LNCaP clone FGC (cell line): ENCODE measurements at regions not wholly inside any gene's neighbourhood (a gene's known extent, or its start where the extent isn't known, plus 50 kb on each side); places are given as distances from the start of the nearest gene placed in this dataset.

Source experiments
- DNase-seq: peaks from one replicate; pipeline ENCODE4 v3.0.0-alpha.2; 2011; ENCODE audit warnings: low read depth
- H3K4me3 ChIP-seq: 2 replicates; pipeline ENCODE4 v1.5.1; 2011; ENCODE audit warnings: mild to moderate bottlenecking, low read depth, low read length, control low read depth
- TF ChIP-seq, protein P1 (sequence below): IDR thresholded peaks from 2 replicates; pipeline ENCODE4 v1.5.1; 2012; ENCODE audit warnings: mild to moderate bottlenecking; ENCODE audit not compliant: control insufficient read depth, insufficient read depth; ENCODE audit errors: extremely low read depth

DNA sequence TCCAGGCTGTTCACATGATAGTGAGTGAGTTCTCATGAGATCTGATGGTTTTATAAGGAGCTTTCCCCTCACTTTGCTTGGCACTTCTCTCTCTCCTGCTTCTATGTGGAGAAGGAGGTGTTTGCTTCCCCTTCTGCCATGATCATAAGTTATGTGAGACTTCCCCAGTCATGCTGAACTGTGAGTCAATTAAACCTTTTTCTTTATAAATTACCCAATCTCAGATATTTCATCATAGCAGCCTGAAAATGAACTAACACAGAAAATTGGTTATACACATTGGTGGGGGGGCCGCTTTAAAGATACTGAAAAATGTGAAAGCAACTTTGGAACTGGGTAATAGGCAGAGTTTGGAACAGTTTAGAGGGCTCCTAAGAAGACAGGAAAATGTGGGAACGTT, 741.1 kb upstream of the LUZP2 start:
- no peak overlapping the region for H3K4me3 ChIP-seq
- TF ChIP-seq, protein P1, sequence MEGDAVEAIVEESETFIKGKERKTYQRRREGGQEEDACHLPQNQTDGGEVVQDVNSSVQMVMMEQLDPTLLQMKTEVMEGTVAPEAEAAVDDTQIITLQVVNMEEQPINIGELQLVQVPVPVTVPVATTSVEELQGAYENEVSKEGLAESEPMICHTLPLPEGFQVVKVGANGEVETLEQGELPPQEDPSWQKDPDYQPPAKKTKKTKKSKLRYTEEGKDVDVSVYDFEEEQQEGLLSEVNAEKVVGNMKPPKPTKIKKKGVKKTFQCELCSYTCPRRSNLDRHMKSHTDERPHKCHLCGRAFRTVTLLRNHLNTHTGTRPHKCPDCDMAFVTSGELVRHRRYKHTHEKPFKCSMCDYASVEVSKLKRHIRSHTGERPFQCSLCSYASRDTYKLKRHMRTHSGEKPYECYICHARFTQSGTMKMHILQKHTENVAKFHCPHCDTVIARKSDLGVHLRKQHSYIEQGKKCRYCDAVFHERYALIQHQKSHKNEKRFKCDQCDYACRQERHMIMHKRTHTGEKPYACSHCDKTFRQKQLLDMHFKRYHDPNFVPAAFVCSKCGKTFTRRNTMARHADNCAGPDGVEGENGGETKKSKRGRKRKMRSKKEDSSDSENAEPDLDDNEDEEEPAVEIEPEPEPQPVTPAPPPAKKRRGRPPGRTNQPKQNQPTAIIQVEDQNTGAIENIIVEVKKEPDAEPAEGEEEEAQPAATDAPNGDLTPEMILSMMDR, result no peak
- DNase-seq, result no peak

DNA sequence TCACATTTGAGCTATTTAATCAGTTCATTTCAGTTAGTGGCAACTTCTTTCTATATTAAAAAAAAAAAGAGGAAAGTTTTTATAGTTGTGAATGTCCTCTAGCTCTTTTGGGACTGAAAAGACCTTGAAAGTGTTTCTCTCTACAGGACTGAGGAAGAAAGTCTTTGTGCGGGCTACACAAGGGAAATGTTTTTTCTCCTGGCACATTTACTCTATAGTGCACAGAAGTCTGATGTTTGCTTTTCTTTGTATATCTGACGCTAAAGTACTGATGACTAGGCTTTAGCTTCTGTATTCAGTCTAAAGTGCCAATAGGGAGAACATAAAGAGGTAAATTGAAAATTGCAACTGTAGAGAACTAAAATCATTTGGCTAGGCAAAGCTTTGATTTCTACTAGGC, 737.4 kb upstream of the LUZP2 start:
- TF ChIP-seq, protein P1, result no peak
- DNase-seq, result no peak
- no peak overlapping the region for H3K4me3 ChIP-seq

DNA sequence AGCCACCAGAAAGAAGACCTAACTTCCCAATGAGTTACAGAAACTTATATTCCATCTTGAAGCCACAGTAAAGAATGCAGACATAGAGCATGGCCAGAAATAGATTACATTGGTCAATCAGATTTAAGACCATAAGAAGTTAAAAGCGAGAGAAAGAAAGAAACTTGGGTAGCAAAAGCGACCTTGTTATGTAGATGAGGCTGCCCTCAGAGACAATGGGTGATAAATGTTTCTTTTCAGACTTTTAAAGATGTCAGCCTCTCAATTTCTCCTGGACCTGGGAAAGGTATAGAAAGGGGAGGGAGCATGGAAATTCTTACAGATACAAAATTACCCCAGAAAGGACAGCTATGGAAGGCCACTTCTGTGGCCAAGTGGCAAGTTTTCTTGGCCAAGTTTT, 732.6 kb upstream of the LUZP2 start:
- TF ChIP-seq, protein P1, result no peak
- H3K4me3 ChIP-seq, result no peak overlapping the region
- DNase-seq, result no peak

DNA sequence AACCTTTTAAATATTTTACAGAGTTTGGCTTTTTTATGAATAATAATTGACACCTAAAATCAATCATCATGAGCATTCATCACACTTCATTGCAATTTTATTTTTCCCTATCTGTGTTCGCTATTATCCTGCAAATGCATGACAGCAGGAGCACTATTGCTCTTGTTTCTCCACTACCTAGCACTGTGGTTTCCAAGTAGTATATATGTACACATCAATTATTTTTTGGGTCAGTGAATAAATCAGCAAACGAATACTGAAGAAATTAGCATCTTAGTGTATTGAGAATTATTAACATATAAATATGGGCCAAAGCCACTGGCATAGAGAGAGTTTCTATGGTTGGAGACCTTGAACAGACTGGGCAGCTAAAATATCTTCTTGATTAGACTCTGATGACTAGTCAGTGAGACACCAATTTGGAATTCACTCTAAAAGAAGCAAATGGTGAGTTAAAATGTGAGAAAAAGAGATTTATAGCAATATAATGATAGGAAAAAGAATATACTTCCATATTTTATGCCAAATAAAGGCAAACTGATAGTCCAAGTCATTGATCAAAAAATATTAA, 731.1 kb upstream of the LUZP2 start:
- H3K4me3 ChIP-seq, result no peak overlapping the region
- TF ChIP-seq, protein P1, result no peak
- no peak for DNase-seq

DNA sequence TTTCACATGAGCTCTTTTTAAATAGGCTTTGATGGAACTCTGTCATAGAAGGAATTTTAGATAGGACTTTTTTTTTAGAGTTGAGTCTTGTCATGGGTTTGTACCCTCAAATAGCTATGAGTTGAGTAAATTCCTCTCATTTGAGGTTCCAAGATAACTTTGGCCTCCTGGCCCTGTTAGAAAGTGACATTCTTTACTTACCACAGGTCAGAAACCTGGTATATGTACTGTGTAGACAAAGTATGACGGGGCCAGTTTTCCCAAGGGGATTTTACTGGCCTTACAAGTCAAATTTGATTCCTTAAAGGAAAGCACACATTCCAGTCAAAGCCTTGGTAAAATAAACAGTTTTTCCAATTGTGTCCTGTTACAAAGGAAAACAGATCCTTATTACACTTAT, 729.3 kb upstream of the LUZP2 start:
- no peak overlapping the region for H3K4me3 ChIP-seq
- TF ChIP-seq, protein P1, result no peak
- no peak for DNase-seq

DNA sequence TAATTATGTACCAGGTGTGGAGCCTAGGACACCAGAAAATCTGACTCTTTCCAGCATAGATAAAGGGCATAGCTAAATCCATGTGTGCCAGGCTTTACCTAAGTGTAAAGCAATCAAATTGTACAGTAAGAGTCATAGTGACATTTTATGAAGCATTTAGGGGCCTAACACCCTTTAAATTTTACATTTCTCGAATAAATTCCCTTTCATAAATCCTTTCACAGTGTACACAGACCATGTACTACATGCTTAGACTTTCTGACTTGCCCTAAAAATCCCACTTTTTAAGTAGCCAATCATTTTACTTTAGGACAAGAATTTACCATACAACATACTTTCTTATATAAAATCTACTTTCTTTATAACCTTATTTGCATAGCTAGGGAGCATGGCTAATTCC, 727.6 kb upstream of the LUZP2 start:
- TF ChIP-seq, protein P1, result no peak
- DNase-seq, result no peak

DNA sequence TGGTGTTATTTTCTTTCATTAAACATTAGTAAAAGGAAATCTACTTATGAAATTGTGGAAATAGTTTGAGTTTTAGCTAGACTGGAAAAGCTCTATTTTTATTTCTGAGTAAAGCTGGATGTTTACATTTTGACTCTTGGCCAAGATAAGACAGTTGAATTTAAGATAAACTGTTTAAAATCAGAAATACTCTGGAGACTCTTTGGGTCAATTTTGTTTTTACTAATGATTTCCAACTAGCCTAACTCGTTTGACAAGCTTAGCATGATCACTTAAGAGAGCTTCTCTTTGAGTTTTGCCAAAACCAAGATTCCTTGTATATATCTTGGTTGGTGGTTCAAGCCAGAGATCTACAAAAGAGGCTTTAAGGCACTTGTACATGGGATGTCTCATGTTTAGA, 724.8 kb upstream of the LUZP2 start:
- peak; percentile 2 for DNase-seq
- TF ChIP-seq, protein P1, result no peak
- H3K4me3 ChIP-seq, result no peak overlapping the region

More for the DNA sequence above, 727.6 kb upstream of the LUZP2 start:
- no peak overlapping the region for H3K4me3 ChIP-seq
